PC-3 (cell line): ENCODE measurements at regions not wholly inside any gene's neighbourhood (a gene's known extent, or its start where the extent isn't known, plus 50 kb on each side); places are given as distances from the start of the nearest gene placed in this dataset.

Source experiments
- ATAC-seq: fragments of 200-7000 bp; cut with Tn5 transposase; 2 replicates; pipeline ENCODE4 v1.9.1; 2020; ENCODE audit warnings: mild to moderate bottlenecking, moderate library complexity
- BruUV-seq: library from RNA; stranded (reverse); fragments of 400-500 nt; replicated peaks from 2 replicates; lab custom pipeline; 2021; lab: Mats Ljungman, UMichigan
- CTCF ChIA-PET: fragments of 300-600 bp; sonication (Branson Sonifier 250); formaldehyde crosslinking; loops from one replicate; lab custom pipeline; 2022; ENCODE audit warnings: antibody characterized with exemption; lab: Charles Lee
- POLR2A ChIA-PET: fragments of 300-600 bp; sonication (Branson Sonifier 250); formaldehyde crosslinking; loops from one replicate; lab custom pipeline; 2022; ENCODE audit warnings: antibody characterized with exemption; ENCODE audit not compliant: unreplicated experiment; lab: Charles Lee
- DNase-seq: peaks from one replicate; pipeline ENCODE4 v3.0.0-alpha.2; 2015
- H2AFZ ChIP-seq: fragments of 300-600 bp; sonication (generic); 2 replicates; pipeline ENCODE4 v1.6.0; 2016; ENCODE audit warnings: antibody characterized with exemption, low read length
- H3F3A ChIP-seq: fragments of 300-600 bp; sonication (generic); one replicate; pipeline ENCODE4 v1.6.0; 2017; ENCODE audit warnings: antibody characterized with exemption, low read length, control low read depth, mild to moderate bottlenecking; ENCODE audit not compliant: unreplicated experiment
- H3K27ac ChIP-seq: fragments of 300-600 bp; sonication (generic); 2 replicates; pipeline ENCODE4 v1.5.1; 2016; ENCODE audit warnings: mild to moderate bottlenecking, low read length
- H3K27me3 ChIP-seq: fragments of 300-600 bp; sonication (generic); 2 replicates; pipeline ENCODE4 v1.6.1; 2016; ENCODE audit warnings: low read length, mixed read lengths
- H3K36me3 ChIP-seq: fragments of 300-600 bp; sonication (generic); 2 replicates; pipeline ENCODE4 v1.6.1; 2016; ENCODE audit warnings: low read depth, mixed run types, low read length, mixed read lengths
- H3K4me1 ChIP-seq: fragments of 300-600 bp; sonication (generic); 2 replicates; pipeline ENCODE4 v1.5.1; 2016; ENCODE audit warnings: low read length; ENCODE audit not compliant: insufficient read depth
- H3K4me2 ChIP-seq: fragments of 300-600 bp; sonication (generic); 2 replicates; pipeline ENCODE4 v1.6.0; 2016; ENCODE audit warnings: low read length
- H3K4me3 ChIP-seq: fragments of 300-600 bp; sonication (generic); 2 replicates; pipeline ENCODE4 v1.5.1; 2016; ENCODE audit warnings: mild to moderate bottlenecking, low read length, mixed read lengths
- H3K79me2 ChIP-seq: fragments of 300-600 bp; sonication (generic); 2 replicates; pipeline ENCODE4 v1.6.1; 2017; ENCODE audit warnings: low read length, mixed read lengths
- H3K9ac ChIP-seq: fragments of 300-600 bp; sonication (generic); 2 replicates; pipeline ENCODE4 v1.6.0; 2016; ENCODE audit warnings: mild to moderate bottlenecking, low read length
- H3K9me2 ChIP-seq: fragments of 300-600 bp; sonication (generic); replicated peaks from 2 replicates; pipeline ENCODE4 v1.6.1; 2016; ENCODE audit warnings: mixed run types, low read length, mixed read lengths
- H3K9me3 ChIP-seq: fragments of 300-600 bp; sonication (generic); 2 replicates; pipeline ENCODE4 v1.6.1; 2016; ENCODE audit warnings: low read length, mixed read lengths
- H4K20me1 ChIP-seq: fragments of 300-600 bp; sonication (generic); 2 replicates; pipeline ENCODE4 v1.6.1; 2016; ENCODE audit warnings: low read length, mixed read lengths
- CTCF ChIP-seq: fragments of 300-600 bp; sonication (generic); conservative IDR thresholded peaks from 2 replicates; pipeline ENCODE4 v1.5.1; 2017; ENCODE audit warnings: antibody characterized with exemption, low read depth, mild to moderate bottlenecking, low read length
- EZH2 ChIP-seq: fragments of 300-600 bp; sonication (generic); IDR thresholded peaks from one replicate; pipeline ENCODE4 v1.6.1; 2017; ENCODE audit warnings: antibody characterized with exemption, mild to moderate bottlenecking, low read length; ENCODE audit not compliant: unreplicated experiment
- EZH2phosphoT487 ChIP-seq: fragments of 300-600 bp; sonication (generic); IDR thresholded peaks from 2 replicates; pipeline ENCODE4 v1.6.1; 2018; ENCODE audit warnings: mild to moderate bottlenecking, antibody characterized with exemption, low read length, borderline replicate concordance
- intact Hi-C: fragments of 100-400 bp; cut with micrococcal nuclease; formaldehyde crosslinking; loops from 2 replicates; pipeline ENCODE4 v1.9.0; 2023

- ChIA-PET CTCF (no interaction called here), POLR2A (interaction anchor here (0.5 kb wide), 1 partner anchor 115 kb away, joined by 3 read pairs; no protein-coding TSS in a partner anchor)
- Histone ChIP-seq H4K20me1 (no peaks in the 10 kb centered on the region), H3K27me3 (no peaks in the 10 kb centered on the region), H3K4me1 (peaks cover 19% of the 10 kb centered on the region), H2AFZ (no peak overlapping the region), H3K4me2 (no peak overlapping the region), H3K9me3 (no peaks in the 10 kb centered on the region), H3K9me2 (no peaks in the 10 kb centered on the region), H3K4me3 (no peak overlapping the region), H3K27ac (no peak overlapping the region), H3F3A (no peaks in the 10 kb centered on the region), H3K9ac (no peak overlapping the region), H3K79me2 (no peaks in the 10 kb centered on the region), H3K36me3 (no peaks in the 10 kb centered on the region)
- no peak for TF ChIP-seq EZH2
- no peak for TF ChIP-seq EZH2phosphoT487
- no peak for TF ChIP-seq CTCF
- intact Hi-C loops, result loop anchor here (5.0 kb wide), 1 partner anchor 46 kb away; no protein-coding TSS in a partner anchor
- ATAC-seq (no peak), DNase-seq (no peak)
- no TSS peak for BruUV-seq
Observed at GRCh38 chr3:134425943-134426342, 51.7 kb upstream of the AMOTL2 start.
